ENCODE measurements at regions not wholly inside any gene's neighbourhood (a gene's known extent, or its start where the extent isn't known, plus 50 kb on each side); places are given as distances from the start of the nearest gene placed in this dataset.
A peak's percentile ranks its signal among the peaks of the same experiment; 100 is the strongest.

- H3K27ac ChIP-seq = no peak overlapping the region
- WGBS, 2 donors = 45 to 50% methylated on average over 2 of the region's 2 CpGs
- no peak overlapping the region for H3K4me3 ChIP-seq (replicated peaks in 1 of 3)
- no peaks in the 10 kb centered on the region for H3K4me1 ChIP-seq
- DNase-seq = no peak
- TF ChIP-seq POLR2A (IDR thresholded peaks at IDR 0.05) = no peak
- TF ChIP-seq, protein P1, sequence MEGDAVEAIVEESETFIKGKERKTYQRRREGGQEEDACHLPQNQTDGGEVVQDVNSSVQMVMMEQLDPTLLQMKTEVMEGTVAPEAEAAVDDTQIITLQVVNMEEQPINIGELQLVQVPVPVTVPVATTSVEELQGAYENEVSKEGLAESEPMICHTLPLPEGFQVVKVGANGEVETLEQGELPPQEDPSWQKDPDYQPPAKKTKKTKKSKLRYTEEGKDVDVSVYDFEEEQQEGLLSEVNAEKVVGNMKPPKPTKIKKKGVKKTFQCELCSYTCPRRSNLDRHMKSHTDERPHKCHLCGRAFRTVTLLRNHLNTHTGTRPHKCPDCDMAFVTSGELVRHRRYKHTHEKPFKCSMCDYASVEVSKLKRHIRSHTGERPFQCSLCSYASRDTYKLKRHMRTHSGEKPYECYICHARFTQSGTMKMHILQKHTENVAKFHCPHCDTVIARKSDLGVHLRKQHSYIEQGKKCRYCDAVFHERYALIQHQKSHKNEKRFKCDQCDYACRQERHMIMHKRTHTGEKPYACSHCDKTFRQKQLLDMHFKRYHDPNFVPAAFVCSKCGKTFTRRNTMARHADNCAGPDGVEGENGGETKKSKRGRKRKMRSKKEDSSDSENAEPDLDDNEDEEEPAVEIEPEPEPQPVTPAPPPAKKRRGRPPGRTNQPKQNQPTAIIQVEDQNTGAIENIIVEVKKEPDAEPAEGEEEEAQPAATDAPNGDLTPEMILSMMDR (IDR thresholded peaks at IDR 0.05) = no peak
- no peaks in the 10 kb centered on the region for H3K36me3 ChIP-seq
- intact Hi-C loops (cut with DNase I) = no loop called here
- H3K9me3 ChIP-seq = no peaks in the 10 kb centered on the region
- H3K27me3 ChIP-seq = no peaks in the 10 kb centered on the region
These were observed 573.2 kb upstream of the PCDH20 start for GRCh38 chr13:61988810-61989209.

- 81 to 82% methylated on average over 3 of the region's 3 CpGs for WGBS, 2 donors
These were observed 559.4 kb upstream of the PCDH20 start for GRCh38 chr13:61975001-61975400.

GRCh38 chr13:61965756-61966155, 550.1 kb upstream of the PCDH20 start:
- intact Hi-C loops (cut with DNase I) = no loop called here
- no peak overlapping the region for H3K4me3 ChIP-seq (replicated peaks in 1 of 3)

More at GRCh38 chr13:61975001-61975400, 559.4 kb upstream of the PCDH20 start:
- intact Hi-C loops (cut with DNase I) = no loop called here
- Histone ChIP-seq H3K36me3 (no peaks in the 10 kb centered on the region), H3K4me1 (no peaks in the 10 kb centered on the region), H3K27me3 (no peaks in the 10 kb centered on the region), H3K4me3 (replicated peaks in 1 of 3) (no peak overlapping the region), H3K27ac (no peak overlapping the region), H3K9me3 (no peaks in the 10 kb centered on the region)
- no peak for DNase-seq
- TF ChIP-seq, protein P1 (IDR thresholded peaks at IDR 0.05) = no peak
- no peak for TF ChIP-seq POLR2A (IDR thresholded peaks at IDR 0.05)

GRCh38 chr13:61960981-61961380, 545.3 kb upstream of the PCDH20 start:
- no peaks in the 10 kb centered on the region for H3K36me3 ChIP-seq
- intact Hi-C loops (cut with DNase I) = no loop called here
- H3K27me3 ChIP-seq = no peaks in the 10 kb centered on the region
- no peak for TF ChIP-seq POLR2A (IDR thresholded peaks at IDR 0.05)
- TF ChIP-seq, protein P1 (IDR thresholded peaks at IDR 0.05) = no peak
- no peaks in the 10 kb centered on the region for H3K4me1 ChIP-seq
- H3K4me3 ChIP-seq (replicated peaks in 1 of 3) = no peak overlapping the region
- H3K9me3 ChIP-seq = no peaks in the 10 kb centered on the region
- no peak overlapping the region for H3K27ac ChIP-seq
- no peak for DNase-seq

More at GRCh38 chr13:61965756-61966155, 550.1 kb upstream of the PCDH20 start:
- H3K36me3 ChIP-seq = no peaks in the 10 kb centered on the region
- no peaks in the 10 kb centered on the region for H3K9me3 ChIP-seq
- no peaks in the 10 kb centered on the region for H3K4me1 ChIP-seq
- WGBS, 2 donors = 91 to 94% methylated on average over 4 of the region's 4 CpGs
- DNase-seq = no peak
- H3K27me3 ChIP-seq = no peaks in the 10 kb centered on the region
- TF ChIP-seq, protein P1 (IDR thresholded peaks at IDR 0.05) = no peak
- no peak for TF ChIP-seq POLR2A (IDR thresholded peaks at IDR 0.05)
- H3K27ac ChIP-seq = no peak overlapping the region

DNA sequence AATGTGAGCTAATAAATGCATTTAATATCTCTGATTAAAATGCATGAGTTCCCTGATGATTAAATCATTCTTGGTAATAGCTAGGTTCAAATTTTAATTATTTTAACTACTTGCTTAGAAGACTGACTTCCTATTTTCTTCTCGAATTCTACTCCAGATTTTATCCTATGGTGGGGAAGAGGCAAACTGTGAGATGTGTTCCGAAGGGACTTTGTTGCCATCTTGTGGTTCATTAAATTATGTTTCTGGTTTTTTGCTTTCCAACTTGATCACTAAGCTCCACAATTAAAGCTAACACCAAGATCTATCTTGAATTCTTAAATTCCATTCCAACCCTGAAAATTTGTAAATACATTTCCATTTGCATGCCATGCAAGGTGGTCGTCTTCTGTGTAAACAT, 538.4 kb upstream of the PCDH20 start:
- intact Hi-C loops (cut with DNase I) = loop anchor here (10.0 kb wide), 1 partner anchor 69 kb away; no protein-coding TSS in a partner anchor
- Histone ChIP-seq H3K27ac (no peak overlapping the region), H3K9me3 (no peaks in the 10 kb centered on the region), H3K4me1 (no peaks in the 10 kb centered on the region), H3K4me3 (replicated peaks in 1 of 3) (no peak overlapping the region), H3K27me3 (no peaks in the 10 kb centered on the region), H3K36me3 (no peaks in the 10 kb centered on the region)
- DNase-seq = no peak
- TF ChIP-seq, protein P1 (IDR thresholded peaks at IDR 0.05) = peak in 4 of 6 experiments; percentile 25 to 69 (median 57)
- TF ChIP-seq POLR2A (IDR thresholded peaks at IDR 0.05) = no peak
- WGBS, 2 donors = 5 to 8% methylated on average over 3 of the region's 3 CpGs
